HepG2 (cell line): ENCODE measurements at regions not wholly inside any gene's neighbourhood (a gene's known extent, or its start where the extent isn't known, plus 50 kb on each side); places are given as distances from the start of the nearest gene placed in this dataset.

Source experiments
- ATAC-seq: fragments of 200-7000 bp; cut with Tn5 transposase; 3 replicates; pipeline ENCODE4 v1.9.1; 2020; ENCODE audit warnings: mild to moderate bottlenecking, moderate library complexity
- BruUV-seq: library from RNA; stranded (reverse); fragments of 400-500 nt; replicated peaks from 2 replicates; lab custom pipeline; 2021; lab: Mats Ljungman, UMichigan
- CTCF ChIA-PET: fragments of 300-600 bp; formaldehyde crosslinking; extraction: SDS; loops from one replicate; lab custom pipeline; 2021; ENCODE audit warnings: low total read pairs, inconsistent platforms, low intra/inter-chr PET ratio; lab: Yijun Ruan, JAX
- POLR2A ChIA-PET: fragments of 350-600 bp; sonication (Branson Sonifier 250); formaldehyde crosslinking; loops from one replicate; lab custom pipeline; 2020; ENCODE audit warnings: antibody characterized with exemption, inconsistent platforms; lab: Yijun Ruan, JAX
- DNase-seq: peaks from one replicate; pipeline ENCODE4 v3.0.0-alpha.2; 2015; ENCODE audit warnings: low spot score
- FAIRE-seq: peaks from 3 replicates; lab custom pipeline; 2011; peaks lifted over from hg19 to GRCh38; lab: Jason Lieb, UNC
- H2AFZ ChIP-seq: one replicate; pipeline ENCODE4 v1.6.1; 2011; ENCODE audit warnings: low read length, inconsistent platforms
- H3K27ac ChIP-seq: fragments of 300-600 bp; 3 replicates; pipeline ENCODE4 v1.8.0; 2011; ENCODE audit warnings: mixed run types, mild to moderate bottlenecking, mixed read lengths, low read length, inconsistent platforms; ENCODE audit not compliant: insufficient read depth; ENCODE audit errors: extremely low read length
- H3K27me3 ChIP-seq, 2 experiments: fragments of 200-600 bp in 1 of 2; 2 replicates in 1 of 2; 3 replicates in 1 of 2; pipeline versions ENCODE4 v1.6.0 to v1.8.0; 2011; ENCODE audit warnings: low read length in 2 of 2, mild to moderate bottlenecking in 2 of 2, moderate library complexity in 2 of 2, inconsistent platforms in 1 of 2; ENCODE audit not compliant: insufficient read depth in 2 of 2, control insufficient read depth in 1 of 2
- H3K36me3 ChIP-seq, 2 experiments: fragments of 200-600 bp in 1 of 2; replicated peaks in 1 of 2; 2 replicates in 1 of 2; 3 replicates in 1 of 2; pipeline versions ENCODE4 v1.5.1 to v1.8.0; 2011; ENCODE audit warnings: low read length in 2 of 2, inconsistent platforms in 1 of 2; ENCODE audit not compliant: insufficient read depth in 2 of 2, control insufficient read depth in 1 of 2
- H3K4me1 ChIP-seq: 2 replicates; pipeline ENCODE4 v1.5.1; 2012; ENCODE audit warnings: low read length, inconsistent platforms; ENCODE audit not compliant: insufficient read depth
- H3K4me2 ChIP-seq: 2 replicates; pipeline ENCODE4 v1.6.0; 2011; ENCODE audit warnings: low read depth, low read length, inconsistent platforms
- H3K4me3 ChIP-seq, 3 experiments: fragments of 200-600 bp in 1 of 3; sonication (generic), shearing (Covaris generic) in 1 of 3; replicated peaks in 1 of 3; 2 replicates each; pipeline ENCODE4 v1.5.1; 2011 to 2016; ENCODE audit warnings: low read length in 3 of 3, inconsistent platforms in 2 of 3, low read depth in 2 of 3, mild to moderate bottlenecking in 2 of 3, control low read depth in 1 of 3, mixed read lengths in 1 of 3; ENCODE audit not compliant: insufficient read depth in 1 of 3
- H3K79me2 ChIP-seq: one replicate; pipeline ENCODE4 v1.6.1; 2011; ENCODE audit warnings: low read length, inconsistent platforms; ENCODE audit not compliant: insufficient read depth
- H3K9ac ChIP-seq: 2 replicates; pipeline ENCODE4 v1.6.0; 2011; ENCODE audit warnings: mild to moderate bottlenecking, low read depth, low read length, inconsistent platforms; ENCODE audit not compliant: insufficient read depth
- H3K9me3 ChIP-seq: 2 replicates; pipeline ENCODE4 v1.5.1; 2012; ENCODE audit warnings: mild to moderate bottlenecking, low read length
- H4K20me1 ChIP-seq: 2 replicates; pipeline ENCODE4 v1.6.0; 2011; ENCODE audit warnings: inconsistent platforms, mild to moderate bottlenecking, low read length, moderate library complexity; ENCODE audit not compliant: insufficient read depth
- ATF3 ChIP-seq: sonication (generic); formaldehyde crosslinking; IDR thresholded peaks from 2 replicates; pipeline ENCODE4 v1.4.0; 2020; ENCODE audit warnings: missing genetic modification reagents
- BCLAF1 ChIP-seq: fragments of 450-650 bp; IDR thresholded peaks from 2 replicates; pipeline ENCODE4 v1.6.1; 2017; ENCODE audit warnings: mild to moderate bottlenecking
- CERS6 ChIP-seq: sonication (generic); formaldehyde crosslinking; IDR thresholded peaks from 2 replicates; pipeline ENCODE4 v1.5.0; 2020; ENCODE audit warnings: missing genetic modification reagents
- CHCHD3 ChIP-seq: sonication (generic); formaldehyde crosslinking; IDR thresholded peaks from 2 replicates; pipeline ENCODE4 v1.8.0; 2022; ENCODE audit warnings: mild to moderate bottlenecking, missing genetic modification reagents, moderate library complexity
- HES4 ChIP-seq: sonication (generic); formaldehyde crosslinking; IDR thresholded peaks from 2 replicates; pipeline ENCODE4 v1.9.0; 2021; ENCODE audit warnings: mild to moderate bottlenecking, missing genetic modification reagents, borderline replicate concordance
- HOXA3 ChIP-seq: sonication (generic); formaldehyde crosslinking; IDR thresholded peaks from 2 replicates; pipeline ENCODE4 v1.5.0; 2020; ENCODE audit warnings: missing genetic modification reagents
- JUN ChIP-seq: sonication (generic); formaldehyde crosslinking; IDR thresholded peaks from 2 replicates; pipeline ENCODE4 v1.4.0; 2020; ENCODE audit warnings: mild to moderate bottlenecking, missing genetic modification reagents
- KDM3A ChIP-seq: IDR thresholded peaks from 2 replicates; pipeline ENCODE4 v1.6.1; 2018; ENCODE audit warnings: low read depth, missing compliant biosample characterization
- MED1 ChIP-seq: sonication (generic); formaldehyde crosslinking; IDR thresholded peaks from 2 replicates; pipeline ENCODE4 v1.4.0; 2020; ENCODE audit warnings: missing genetic modification reagents
- MTA1 ChIP-seq: sonication (generic); formaldehyde crosslinking; IDR thresholded peaks from 2 replicates; pipeline ENCODE4 v1.4.0; 2020; ENCODE audit warnings: missing genetic modification reagents, mild to moderate bottlenecking, borderline replicate concordance
- PRMT3 ChIP-seq: sonication (generic); formaldehyde crosslinking; IDR thresholded peaks from 2 replicates; pipeline ENCODE4 v1.8.1; 2022; ENCODE audit warnings: low read depth, mild to moderate bottlenecking, moderate library complexity, missing genetic modification reagents, borderline replicate concordance
- RARG ChIP-seq: sonication (generic); formaldehyde crosslinking; IDR thresholded peaks from 2 replicates; pipeline ENCODE4 v1.4.0; 2020; ENCODE audit warnings: low read depth, mild to moderate bottlenecking, missing genetic modification reagents
- SRSF9 ChIP-seq: fragments of 200-400 bp; formaldehyde crosslinking; IDR thresholded peaks from 2 replicates; pipeline ENCODE4 v1.6.1; 2018; ENCODE audit warnings: borderline replicate concordance, mild to moderate bottlenecking, low read depth, low read length; ENCODE audit not compliant: insufficient read depth, poor library complexity, severe bottlenecking
- TAF15 ChIP-seq: fragments of 200-400 bp; formaldehyde crosslinking; IDR thresholded peaks from one replicate; pipeline ENCODE4 v1.6.1; 2018; ENCODE audit warnings: mild to moderate bottlenecking, low read depth, low read length; ENCODE audit not compliant: poor library complexity, severe bottlenecking
- ZNF121 ChIP-seq: sonication (generic); formaldehyde crosslinking; IDR thresholded peaks from 2 replicates; pipeline ENCODE4 v1.5.0; 2020; ENCODE audit warnings: mild to moderate bottlenecking, missing genetic modification reagents
- ZNF143 ChIP-seq: sonication (generic); formaldehyde crosslinking; IDR thresholded peaks from 2 replicates; pipeline ENCODE4 v1.4.0; 2020; ENCODE audit warnings: missing genetic modification reagents
- ZNF558 ChIP-seq: sonication (generic); formaldehyde crosslinking; IDR thresholded peaks from 2 replicates; pipeline ENCODE4 v1.9.0; 2022; ENCODE audit warnings: mild to moderate bottlenecking, missing genetic modification reagents, borderline replicate concordance
- WGBS: methylation state at CpG from one replicate; pipeline ENCODE4 v1.1.6; 2017; ENCODE audit warnings: low lambda C conversion rate; 5-methylcytosine and 5-hydroxymethylcytosine counted together
- in situ Hi-C: cut with HindIII; loops from 2 replicates; pipeline ENCODE4 v1.10.0; 2017; ENCODE audit warnings: low pct_unique_long_range_greater_than_20kb; ENCODE audit not compliant: extremely low pct_ligation_motif_present
- intact Hi-C: fragments of 100-400 bp; cut with micrococcal nuclease; formaldehyde crosslinking; loops from one replicate; pipeline ENCODE4 v1.10.0; 2022; ENCODE audit not compliant: unreplicated experiment

GRCh38 chr1:221809091-221810029, 67.5 kb upstream of the DUSP10 start:
- Histone ChIP-seq H3K9ac (no peak overlapping the region), H3K79me2 (no peaks in the 10 kb centered on the region), H3K4me2 (no peak overlapping the region), H3K4me1 (no peaks in the 10 kb centered on the region), H3K27me3 (no peaks in the 10 kb centered on the region), H3K9me3 (no peaks in the 10 kb centered on the region), H3K27ac (no peak overlapping the region), H4K20me1 (no peaks in the 10 kb centered on the region), H3K4me3 (no peak overlapping the region), H3K36me3 (no peaks in the 10 kb centered on the region), H2AFZ (no peak overlapping the region)
- in situ Hi-C loops (no loop called here), intact Hi-C loops (no loop called here)
- 21% methylated on average over 12 of the region's 12 CpGs for WGBS
- POLR2A ChIA-PET, result no interaction called here
- ATAC-seq, result no peak
- CTCF ChIA-PET, result no interaction called here
- TF ChIP-seq TAF15 (no peak), ZNF558 (CRISPR knock-in tag) (no peak), RARG (no peak), CERS6 (CRISPR knock-in tag) (no peak), PRMT3 (CRISPR knock-in tag) (no peak), ZNF143 (CRISPR knock-in tag) (no peak), MTA1 (CRISPR knock-in tag) (no peak), BCLAF1 (no peak), JUN (CRISPR knock-in tag) (no peak), ATF3 (CRISPR knock-in tag) (no peak), HOXA3 (CRISPR knock-in tag) (no peak), HES4 (CRISPR knock-in tag) (no peak), ZNF121 (CRISPR knock-in tag) (no peak), SRSF9 (no peak), MED1 (CRISPR knock-in tag) (no peak), KDM3A (CRISPR knock-in tag) (no peak), CHCHD3 (CRISPR knock-in tag) (no peak)
- no peak for DNase-seq
- FAIRE-seq, result no peak
- no TSS peak for BruUV-seq
